ENCODE measurements at regions not wholly inside any gene's neighbourhood (a gene's known extent, or its start where the extent isn't known, plus 50 kb on each side); places are given as distances from the start of the nearest gene placed in this dataset.

- Histone ChIP-seq H3K4me1 (peaks cover 3% of the 10 kb centered on the region; the same call in 1 of the 2 replicates), H3K36me3 (no peaks in the 10 kb centered on the region), H3K9ac (no peak overlapping the region), H4K20me1 (no peaks in the 10 kb centered on the region), H3K9me3 (0 out of 2 replicates have a peak, but pooled peaks cover 3% of the 10 kb centered on the region), H3K27me3 (no peaks in the 10 kb centered on the region), H3K27ac (no peak overlapping the region), H3K4me3 (no peak overlapping the region), H3K4me2 (no peak overlapping the region)
- TF ChIP-seq Cebpa-rat (IDR thresholded peaks at IDR 0.05): no peak
Observed at GRCh38 chr1:175793617-175794016, 50.2 kb upstream of the TNR start.
